NCI-H524 (cell line): ENCODE measurements at regions not wholly inside any gene's neighbourhood (a gene's known extent, or its start where the extent isn't known, plus 50 kb on each side); places are given as distances from the start of the nearest gene placed in this dataset.

Source experiments
- DNase-seq, 2 experiments: peaks; one replicate each; lab custom pipeline; 2025; lab: John Stamatoyannopoulos, UW

DNA sequence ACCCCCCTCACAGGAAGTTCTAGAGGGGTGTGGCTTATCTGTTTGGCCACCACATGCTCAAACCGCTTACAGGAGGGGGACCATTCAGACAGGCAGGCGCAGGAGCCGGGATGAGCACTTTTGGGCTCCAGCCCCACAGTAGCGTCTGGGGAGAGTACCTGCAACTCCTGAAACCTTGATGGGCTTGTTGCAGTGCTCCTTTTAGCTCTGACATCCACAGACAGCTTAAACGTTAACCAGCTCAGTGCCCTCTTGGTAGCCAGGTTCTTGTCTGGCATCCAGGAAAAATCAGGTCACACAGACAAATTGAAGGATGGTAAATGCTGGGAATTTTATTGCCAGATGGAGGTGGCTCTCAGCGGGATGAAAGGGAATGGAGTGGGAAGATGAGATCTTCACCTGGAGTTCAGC, 326.3 kb downstream of the ETS1 start:
- peak; percentile 53 to 81 for DNase-seq

- no peak for DNase-seq
Observed at GRCh38 chr11:128260398-128260797, 327.0 kb downstream of the ETS1 start.

DNA sequence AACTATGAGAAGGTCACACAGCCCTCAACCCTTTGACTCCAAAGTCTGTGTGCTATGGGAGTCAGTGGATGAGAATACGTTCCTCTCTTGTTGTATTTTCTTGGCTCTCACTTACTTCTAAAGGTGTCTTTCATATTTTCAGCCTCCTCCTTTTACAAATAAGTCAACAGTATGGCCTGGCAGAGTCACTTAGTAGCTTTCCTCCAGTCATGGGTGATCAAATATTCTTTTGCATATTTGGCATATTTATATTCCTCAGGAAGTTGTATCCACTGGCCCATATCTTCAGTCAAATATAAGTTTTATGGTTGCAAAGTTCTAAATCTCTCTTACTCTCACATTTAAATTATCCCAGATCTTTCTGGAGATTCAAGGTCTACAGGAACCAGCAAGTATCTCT, 327.5 kb downstream of the ETS1 start:
- DNase-seq, result no peak

DNA sequence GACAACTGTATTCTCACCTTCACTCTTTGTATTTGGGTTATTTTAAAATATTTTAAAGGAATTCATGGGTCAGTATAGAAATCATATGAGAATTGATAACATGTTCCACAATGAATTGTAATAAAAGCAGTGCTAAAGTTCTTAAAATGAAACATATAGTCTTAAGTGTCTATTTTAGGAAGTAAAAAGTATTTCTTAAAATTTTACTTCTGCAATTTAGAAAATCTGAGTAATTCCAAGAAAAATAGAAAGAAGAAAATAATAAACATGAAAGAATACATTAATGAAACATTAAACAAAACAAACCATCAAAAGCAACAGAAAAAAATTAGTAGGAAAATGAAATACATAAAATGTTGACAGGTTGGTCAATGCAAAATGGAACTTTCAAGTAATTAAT, 332.4 kb downstream of the ETS1 start:
- DNase-seq, result no peak

GRCh38 chr11:128251140-128251539, 336.2 kb downstream of the ETS1 start:
- no peak for DNase-seq

GRCh38 chr11:128250482-128250881, 336.9 kb downstream of the ETS1 start:
- DNase-seq, result no peak

GRCh38 chr11:128246810-128247594, 340.4 kb downstream of the ETS1 start:
- no peak for DNase-seq

- no peak for DNase-seq
Observed at GRCh38 chr11:128246364-128246801, 341.0 kb downstream of the ETS1 start.

DNA sequence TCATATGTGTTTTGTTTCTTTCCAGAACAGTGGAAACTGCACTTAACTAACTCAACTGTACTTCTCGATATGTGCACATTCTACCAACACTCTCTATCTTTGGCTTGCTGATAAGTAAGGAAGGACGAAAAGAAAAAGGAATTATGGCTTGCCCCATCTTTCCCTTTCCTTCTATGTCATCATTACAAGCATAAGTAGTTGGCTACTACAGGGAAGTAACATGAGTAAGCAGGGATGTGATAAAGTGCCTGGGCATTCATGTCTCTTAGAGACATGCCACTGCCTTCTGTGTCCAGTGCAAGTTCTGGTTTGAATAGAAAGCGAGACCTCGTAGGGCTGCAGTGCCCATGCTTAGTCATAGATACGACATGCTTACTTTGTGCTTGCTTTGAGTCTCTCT, 342.5 kb downstream of the ETS1 start:
- no peak for DNase-seq

DNA sequence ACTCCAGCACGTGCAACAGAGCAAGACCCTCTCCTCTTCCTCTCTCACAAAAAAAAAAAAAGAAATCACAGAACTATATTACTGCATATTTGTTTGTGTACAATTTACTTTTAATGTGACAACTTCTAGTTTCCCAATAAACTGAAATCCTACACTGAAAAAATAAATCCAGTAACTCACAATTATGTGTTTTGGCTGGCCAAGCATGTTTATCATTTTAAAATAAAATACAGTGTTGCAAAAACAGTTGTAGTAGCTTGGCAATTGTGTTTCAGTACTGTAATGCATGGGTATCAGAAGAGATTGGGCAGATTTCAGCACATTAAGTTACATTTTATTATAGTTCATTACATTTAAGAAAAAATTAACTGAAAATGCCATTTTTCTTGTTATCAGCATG, 344.9 kb downstream of the ETS1 start:
- no peak for DNase-seq

GRCh38 chr11:128240546-128240945, 346.8 kb downstream of the ETS1 start:
- DNase-seq, result no peak

DNA sequence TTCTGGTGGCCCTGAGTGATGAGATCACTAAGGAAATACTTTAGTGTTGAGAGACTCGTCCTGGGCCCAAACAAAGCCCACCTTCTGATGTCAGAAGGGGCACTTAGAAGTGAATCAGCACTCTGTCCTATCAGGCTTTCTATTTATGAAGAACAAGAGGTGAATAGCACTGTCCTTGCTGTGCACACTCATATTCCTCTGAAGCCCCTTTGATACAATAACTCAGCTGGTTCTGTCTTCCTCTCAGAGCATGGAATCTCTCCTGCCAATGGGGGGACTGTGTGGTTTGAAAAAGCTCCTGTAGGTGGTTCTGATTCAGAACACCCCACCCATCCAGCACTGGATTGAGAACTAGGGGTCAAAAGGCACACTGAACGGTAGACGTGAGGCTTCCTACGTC, 348.1 kb downstream of the ETS1 start:
- no peak for DNase-seq

GRCh38 chr11:128238521-128239265, 348.7 kb downstream of the ETS1 start:
- DNase-seq, result no peak

- no peak for DNase-seq
Observed at GRCh38 chr11:128236506-128237498, 350.6 kb downstream of the ETS1 start.

DNA sequence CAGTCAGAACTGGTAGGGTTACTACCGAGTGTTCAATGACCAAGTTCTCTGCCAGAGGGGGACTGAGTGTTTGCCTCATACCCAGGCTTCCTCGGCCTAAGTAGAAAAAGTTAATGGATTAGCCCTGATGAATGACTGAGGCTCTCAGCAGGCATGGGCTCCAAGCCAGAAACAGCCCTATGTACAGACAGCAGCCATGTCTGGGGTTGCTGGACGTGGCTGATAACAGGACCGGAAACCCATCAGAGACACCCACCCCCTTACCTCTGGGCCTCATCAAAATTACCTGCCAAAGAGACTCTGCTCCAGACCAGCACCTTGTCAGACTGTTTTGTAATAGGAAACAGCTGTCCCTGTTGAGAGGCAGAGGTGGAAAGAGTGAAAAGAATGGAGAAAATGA, 351.4 kb downstream of the ETS1 start:
- DNase-seq, result no peak

- peak in 1 of 2 experiments; percentile 55 for DNase-seq
Observed at GRCh38 chr11:128235426-128235825, 351.9 kb downstream of the ETS1 start.

DNA sequence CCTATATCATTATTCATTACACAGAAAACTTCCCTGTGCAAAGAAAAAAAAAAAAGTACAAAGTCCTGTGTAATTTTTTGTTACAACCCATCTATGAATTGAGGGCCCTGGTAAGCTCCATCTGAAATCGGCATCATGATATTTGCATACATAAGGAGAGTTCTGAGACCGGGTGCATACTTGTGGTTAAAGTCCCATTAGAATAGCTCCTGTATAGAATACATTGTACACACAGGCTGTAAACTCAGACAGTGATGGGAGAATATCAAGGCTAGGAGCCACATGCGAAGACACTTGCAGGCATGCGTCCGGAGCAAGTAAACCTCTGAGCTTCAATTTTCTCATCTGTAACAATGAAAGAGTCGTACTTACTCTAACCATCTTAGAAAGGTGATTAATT, 353.2 kb downstream of the ETS1 start:
- no peak for DNase-seq

GRCh38 chr11:128232588-128232987, 354.8 kb downstream of the ETS1 start:
- no peak for DNase-seq

DNA sequence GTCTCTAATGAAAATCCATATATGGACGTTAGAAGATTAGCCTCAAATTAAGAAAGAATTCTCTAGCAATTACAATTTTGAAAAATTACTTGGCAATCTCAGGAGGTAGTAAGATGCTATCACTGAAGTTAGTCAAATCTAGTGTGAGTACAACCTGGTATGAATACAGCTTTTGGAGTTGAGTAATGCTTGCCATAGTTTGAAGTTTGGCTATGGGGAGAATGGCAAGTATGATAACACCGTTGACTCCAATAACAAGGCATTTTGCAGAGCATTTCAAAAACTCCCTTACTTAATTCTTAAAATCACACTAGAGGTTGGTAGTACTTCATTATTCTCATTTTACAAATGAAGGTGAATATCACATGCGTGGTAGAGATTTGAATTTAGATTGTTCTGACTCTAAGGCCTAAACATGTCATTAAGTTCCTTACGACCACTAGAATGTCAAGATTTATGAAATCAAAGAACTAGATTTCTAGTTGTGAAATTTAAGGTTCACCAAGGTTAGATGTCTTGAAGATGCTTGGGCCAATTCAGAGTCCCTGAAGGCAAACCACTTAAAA, 355.4 kb downstream of the ETS1 start:
- DNase-seq, result no peak

DNA sequence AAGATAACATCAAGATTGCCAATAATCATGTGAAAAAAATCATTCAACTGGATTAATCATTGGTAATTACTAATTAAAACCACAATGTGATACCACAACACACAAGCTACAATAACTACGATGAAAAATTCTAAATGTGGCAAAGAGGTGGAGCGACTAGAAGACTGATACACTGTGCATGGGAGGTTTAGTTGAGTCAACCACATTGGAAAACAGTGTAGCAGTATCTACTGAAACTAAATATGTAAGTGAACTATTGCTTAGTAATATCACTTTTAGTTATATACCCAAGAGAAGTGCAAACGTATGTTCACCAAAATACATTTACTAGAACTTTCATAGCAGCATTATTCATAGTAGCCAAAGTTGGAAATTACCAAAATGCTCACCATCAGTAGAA, 359.9 kb downstream of the ETS1 start:
- no peak for DNase-seq

DNA sequence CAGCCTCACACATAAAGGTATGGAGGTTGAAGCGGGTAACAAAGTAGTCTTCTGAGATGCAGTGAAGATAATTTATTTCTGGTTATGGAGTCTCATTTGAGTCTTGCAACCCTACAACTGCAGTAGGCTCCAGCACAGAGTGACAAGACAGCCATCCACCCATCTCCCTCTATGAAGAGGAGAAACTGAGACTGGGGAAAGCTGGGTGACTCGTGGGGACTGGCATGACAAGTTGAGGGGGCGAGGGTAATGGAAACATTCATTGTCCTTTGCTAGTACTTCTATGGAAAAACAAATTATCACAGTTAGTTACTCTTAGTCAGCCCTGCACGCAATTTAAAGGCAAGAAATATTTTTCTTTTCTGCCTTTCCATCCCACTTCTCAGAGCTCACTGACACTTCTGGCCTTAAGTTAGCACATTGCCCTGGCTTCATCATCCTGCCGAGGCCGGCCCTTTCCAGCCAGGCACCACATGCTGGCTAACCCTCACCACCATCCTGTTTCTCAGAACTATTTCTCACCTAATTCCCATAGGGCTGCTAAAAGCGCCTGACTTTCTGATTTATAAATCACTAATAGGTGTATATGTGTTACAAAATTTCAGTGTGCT, 361.1 kb downstream of the ETS1 start:
- DNase-seq, result no peak
